ENCODE measurements at regions not wholly inside any gene's neighbourhood (a gene's known extent, or its start where the extent isn't known, plus 50 kb on each side); places are given as distances from the start of the nearest gene placed in this dataset.

GRCh38 chr2:239807568-239807967, 217.6 kb downstream of the NDUFA10 start:
- DNase-seq: no peak
- Mint-ChIP-seq H3K27me3 (peaks cover 0 to 10% of the 10 kb centered on the region in 2 donors), H3K4me1 (no peaks in the 10 kb centered on the region), H3K4me3 (no peak overlapping the region), H3K36me3 (no peaks in the 10 kb centered on the region), H3K9me3 (no peaks in the 10 kb centered on the region), H3K27ac (no peak overlapping the region)
- Histone ChIP-seq H3K9me3 (ENCODE audit: low read length) (no peaks in the 10 kb centered on the region), H3K27ac (ENCODE audit: low read depth, low read length) (no peak overlapping the region), H3K27me3 (ENCODE audit: insufficient read depth, low read length, poor library complexity, severe bottlenecking) (no peaks in the 10 kb centered on the region), H3K36me3 (ENCODE audit: insufficient read depth, low read length) (no peaks in the 10 kb centered on the region), H3K4me1 (ENCODE audit: insufficient read depth, low read length) (no peaks in the 10 kb centered on the region), H3K4me3 (ENCODE audit: low read length) (no peak overlapping the region)
- CTCF ChIA-PET: no interaction called here
- POLR2A ChIA-PET: no interaction called here

GRCh38 chr2:239806758-239807434, 218.2 kb downstream of the NDUFA10 start:
- CTCF ChIA-PET: no interaction called here

GRCh38 chr2:239806276-239806675, 218.9 kb downstream of the NDUFA10 start:
- Histone ChIP-seq H3K9me3 (ENCODE audit: low read length) (no peaks in the 10 kb centered on the region), H3K4me1 (ENCODE audit: insufficient read depth, low read length) (no peaks in the 10 kb centered on the region), H3K4me3 (ENCODE audit: low read length) (no peak overlapping the region), H3K36me3 (ENCODE audit: insufficient read depth, low read length) (no peaks in the 10 kb centered on the region), H3K27me3 (ENCODE audit: insufficient read depth, low read length, poor library complexity, severe bottlenecking) (no peaks in the 10 kb centered on the region), H3K27ac (ENCODE audit: low read depth, low read length) (no peak overlapping the region)
- DNase-seq: no peak
- Mint-ChIP-seq H3K36me3 (no peaks in the 10 kb centered on the region), H3K4me3 (no peak overlapping the region), H3K9me3 (no peaks in the 10 kb centered on the region), H3K27ac (no peak overlapping the region), H3K27me3 (peaks cover 3 to 11% of the 10 kb centered on the region in 2 donors), H3K4me1 (no peaks in the 10 kb centered on the region)
- ChIA-PET CTCF (no interaction called here), POLR2A (no interaction called here)

More at GRCh38 chr2:239806758-239807434, 218.2 kb downstream of the NDUFA10 start:
- H3K4me1 ChIP-seq (ENCODE audit: insufficient read depth, low read length): no peaks in the 10 kb centered on the region
- no peak for DNase-seq
- no peaks in the 10 kb centered on the region for H3K27me3 ChIP-seq (ENCODE audit: insufficient read depth, low read length, poor library complexity, severe bottlenecking)
- no peaks in the 10 kb centered on the region for H3K9me3 ChIP-seq (ENCODE audit: low read length)
- Mint-ChIP-seq H3K27me3 (peaks cover 0 to 8% of the 10 kb centered on the region in 2 donors), H3K9me3 (no peaks in the 10 kb centered on the region), H3K4me3 (no peak overlapping the region), H3K36me3 (no peaks in the 10 kb centered on the region), H3K27ac (no peak overlapping the region), H3K4me1 (no peaks in the 10 kb centered on the region)
- no peaks in the 10 kb centered on the region for H3K36me3 ChIP-seq (ENCODE audit: insufficient read depth, low read length)
- no peak overlapping the region for H3K4me3 ChIP-seq (ENCODE audit: low read length)
- no peak overlapping the region for H3K27ac ChIP-seq (ENCODE audit: low read depth, low read length)
- POLR2A ChIA-PET: no interaction called here

GRCh38 chr2:239805414-239805813, 219.7 kb downstream of the NDUFA10 start:
- no peaks in the 10 kb centered on the region for H3K9me3 ChIP-seq (ENCODE audit: low read length)
- Mint-ChIP-seq H3K27ac (peak overlapping the region in 1 of 8 donors; percentile 32), H3K9me3 (no peaks in the 10 kb centered on the region), H3K36me3 (no peaks in the 10 kb centered on the region), H3K4me3 (no peak overlapping the region), H3K27me3 (peaks cover 7 to 13% of the 10 kb centered on the region in 2 donors), H3K4me1 (no peaks in the 10 kb centered on the region)
- no peaks in the 10 kb centered on the region for H3K27me3 ChIP-seq (ENCODE audit: insufficient read depth, low read length, poor library complexity, severe bottlenecking)
- H3K27ac ChIP-seq (ENCODE audit: low read depth, low read length): no peak overlapping the region
- H3K4me1 ChIP-seq (ENCODE audit: insufficient read depth, low read length): no peaks in the 10 kb centered on the region
- ChIA-PET POLR2A (interaction anchor here (0.6 kb wide), 1 partner anchor 1220 kb away, joined by 3 read pairs; no protein-coding TSS in a partner anchor), CTCF (no interaction called here)
- H3K36me3 ChIP-seq (ENCODE audit: insufficient read depth, low read length): no peaks in the 10 kb centered on the region
- H3K4me3 ChIP-seq (ENCODE audit: low read length): no peak overlapping the region
- no peak for DNase-seq

GRCh38 chr2:239805043-239805329, 220.2 kb downstream of the NDUFA10 start:
- no peaks in the 10 kb centered on the region for H3K4me1 Mint-ChIP-seq
- ChIA-PET POLR2A (interaction anchor here (0.6 kb wide), 1 partner anchor 1219 kb away, joined by 3 read pairs; no protein-coding TSS in a partner anchor), CTCF (no interaction called here)
- H3K27me3 Mint-ChIP-seq: peaks cover 7 to 17% of the 10 kb centered on the region in 2 donors
- Histone ChIP-seq H3K4me1 (ENCODE audit: insufficient read depth, low read length) (no peaks in the 10 kb centered on the region), H3K4me3 (ENCODE audit: low read length) (no peak overlapping the region), H3K27me3 (ENCODE audit: insufficient read depth, low read length, poor library complexity, severe bottlenecking) (no peaks in the 10 kb centered on the region), H3K27ac (ENCODE audit: low read depth, low read length) (no peak overlapping the region), H3K36me3 (ENCODE audit: insufficient read depth, low read length) (no peaks in the 10 kb centered on the region), H3K9me3 (ENCODE audit: low read length) (no peaks in the 10 kb centered on the region)
- H3K9me3 Mint-ChIP-seq: no peaks in the 10 kb centered on the region
- no peaks in the 10 kb centered on the region for H3K36me3 Mint-ChIP-seq
- no peak overlapping the region for H3K4me3 Mint-ChIP-seq
- DNase-seq: no peak
- no peak overlapping the region for H3K27ac Mint-ChIP-seq

- H3K27me3 ChIP-seq (ENCODE audit: insufficient read depth, low read length, poor library complexity, severe bottlenecking): no peaks in the 10 kb centered on the region
- no peaks in the 10 kb centered on the region for H3K9me3 Mint-ChIP-seq
- no peak overlapping the region for H3K4me3 ChIP-seq (ENCODE audit: low read length)
- no peaks in the 10 kb centered on the region for H3K4me1 ChIP-seq (ENCODE audit: insufficient read depth, low read length)
- H3K27ac ChIP-seq (ENCODE audit: low read depth, low read length): no peak overlapping the region
- no peaks in the 10 kb centered on the region for H3K36me3 ChIP-seq (ENCODE audit: insufficient read depth, low read length)
- no peak overlapping the region for H3K4me3 Mint-ChIP-seq
- ChIA-PET POLR2A (no interaction called here), CTCF (no interaction called here)
- no peaks in the 10 kb centered on the region for H3K36me3 Mint-ChIP-seq
- peaks cover 7 to 23% of the 10 kb centered on the region in 2 donors for H3K27me3 Mint-ChIP-seq
- H3K27ac Mint-ChIP-seq: no peak overlapping the region
- no peak for DNase-seq
- no peaks in the 10 kb centered on the region for H3K9me3 ChIP-seq (ENCODE audit: low read length)
- H3K4me1 Mint-ChIP-seq: no peaks in the 10 kb centered on the region
Measured at GRCh38 chr2:239804161-239805042, 220.7 kb downstream of the NDUFA10 start.

- H3K9me3 ChIP-seq (ENCODE audit: low read length): no peaks in the 10 kb centered on the region
- Mint-ChIP-seq H3K4me3 (no peak overlapping the region), H3K27ac (no peak overlapping the region), H3K4me1 (no peaks in the 10 kb centered on the region), H3K36me3 (no peaks in the 10 kb centered on the region), H3K27me3 (peaks cover 7 to 23% of the 10 kb centered on the region in 2 donors), H3K9me3 (no peaks in the 10 kb centered on the region)
- H3K36me3 ChIP-seq (ENCODE audit: insufficient read depth, low read length): no peaks in the 10 kb centered on the region
- no peak overlapping the region for H3K4me3 ChIP-seq (ENCODE audit: low read length)
- POLR2A ChIA-PET: no interaction called here
- H3K27me3 ChIP-seq (ENCODE audit: insufficient read depth, low read length, poor library complexity, severe bottlenecking): no peaks in the 10 kb centered on the region
- CTCF ChIA-PET: no interaction called here
- no peak for DNase-seq
- no peaks in the 10 kb centered on the region for H3K4me1 ChIP-seq (ENCODE audit: insufficient read depth, low read length)
- no peak overlapping the region for H3K27ac ChIP-seq (ENCODE audit: low read depth, low read length)
Measured at GRCh38 chr2:239803766-239804115, 221.4 kb downstream of the NDUFA10 start.

GRCh38 chr2:239803102-239803765, 221.9 kb downstream of the NDUFA10 start:
- Histone ChIP-seq H3K4me1 (ENCODE audit: insufficient read depth, low read length) (no peaks in the 10 kb centered on the region), H3K4me3 (ENCODE audit: low read length) (no peak overlapping the region), H3K27me3 (ENCODE audit: insufficient read depth, low read length, poor library complexity, severe bottlenecking) (no peaks in the 10 kb centered on the region), H3K9me3 (ENCODE audit: low read length) (no peaks in the 10 kb centered on the region), H3K27ac (ENCODE audit: low read depth, low read length) (no peak overlapping the region), H3K36me3 (ENCODE audit: insufficient read depth, low read length) (no peaks in the 10 kb centered on the region)
- Mint-ChIP-seq H3K9me3 (no peaks in the 10 kb centered on the region), H3K27me3 (peaks cover 9 to 23% of the 10 kb centered on the region in 2 donors), H3K4me3 (no peak overlapping the region), H3K27ac (peak overlapping the region in 1 of 8 donors; percentile 36), H3K36me3 (no peaks in the 10 kb centered on the region), H3K4me1 (no peaks in the 10 kb centered on the region)
- ChIA-PET CTCF (no interaction called here), POLR2A (no interaction called here)
- no peak for DNase-seq

Measured in CD8-positive, alpha-beta memory T cell (primary cell).